Sigmoid colon (tissue), 6 donors: ENCODE measurements at regions not wholly inside any gene's neighbourhood (a gene's known extent, or its start where the extent isn't known, plus 50 kb on each side); places are given as distances from the start of the nearest gene placed in this dataset.

Experiments used
- DNase-seq: peaks from one replicate; pipeline ENCODE4 v3.0.0-alpha.2; 2019
- H3K27ac ChIP-seq, 4 donors: fragments of 200-600 bp; sonication (generic); one replicate each; pipeline ENCODE4 v1.5.1; 2016 to 2019; ENCODE audit warnings: mild to moderate bottlenecking in 1 of 4
- H3K27me3 ChIP-seq, 3 donors: fragments of 200-600 bp; sonication (generic); one replicate each; pipeline ENCODE4 v1.5.1; 2019; ENCODE audit warnings: mild to moderate bottlenecking in 1 of 3
- H3K36me3 ChIP-seq, 4 donors: fragments of 200-600 bp; sonication (generic); one replicate each; pipeline ENCODE4 v1.5.1; 2016 to 2019
- H3K4me1 ChIP-seq, 4 donors: fragments of 200-600 bp; sonication (generic); one replicate each; pipeline ENCODE4 v1.5.1; 2017 to 2019
- H3K4me3 ChIP-seq, 4 donors: fragments of 200-600 bp; sonication (generic); one replicate each; pipeline ENCODE4 v1.5.1; 2017 to 2019; ENCODE audit warnings: mild to moderate bottlenecking in 2 of 4, moderate library complexity in 1 of 4
- H3K9me3 ChIP-seq, 4 donors: fragments of 200-600 bp in 3 of 4; sonication (generic) in 3 of 4; one replicate each; pipeline versions ENCODE4 v1.5.1 to v1.6.1; 2013 to 2019
- EP300 ChIP-seq, 4 donors: sonication (generic); formaldehyde crosslinking; IDR thresholded peaks; one replicate each; pipeline ENCODE4 v1.6.1; 2017; ENCODE audit warnings: antibody characterized with exemption in 4 of 4
- POLR2A ChIP-seq, 2 donors: fragments of 450-650 bp; IDR thresholded peaks; one replicate each; pipeline ENCODE4 v1.6.1; 2016; ENCODE audit warnings: antibody characterized with exemption in 2 of 2, mild to moderate bottlenecking in 2 of 2, moderate library complexity in 2 of 2
- POLR2AphosphoS5 ChIP-seq, 4 donors: sonication (generic); formaldehyde crosslinking; IDR thresholded peaks; one replicate each; pipeline ENCODE4 v1.6.1; 2017; ENCODE audit warnings: antibody characterized with exemption in 4 of 4
- WGBS, 2 donors: extraction: QIAGEN DNeasy Blood & Tissue Kit; methylation state at CpG; one replicate each; pipeline ENCODE4 v1.1.7; 2013; 5-methylcytosine and 5-hydroxymethylcytosine counted together
- intact Hi-C: fragments of 100-400 bp; cut with DNase I; formaldehyde crosslinking; loops from one replicate; pipeline ENCODE4 v1.15.1; 2023
- TF ChIP-seq, protein P1 (sequence below), 4 experiments: fragments of 450-650 bp in 3 of 4; fragments of 200-600 bp in 1 of 4; IDR thresholded peaks; one replicate each; pipeline ENCODE4 v1.5.1; 2016 to 2019; ENCODE audit warnings: antibody characterized with exemption in 4 of 4, mild to moderate bottlenecking in 3 of 4, moderate library complexity in 2 of 4
- donor health status: healthy with polysubstance abuse.
- donor health status: healthy.

DNA sequence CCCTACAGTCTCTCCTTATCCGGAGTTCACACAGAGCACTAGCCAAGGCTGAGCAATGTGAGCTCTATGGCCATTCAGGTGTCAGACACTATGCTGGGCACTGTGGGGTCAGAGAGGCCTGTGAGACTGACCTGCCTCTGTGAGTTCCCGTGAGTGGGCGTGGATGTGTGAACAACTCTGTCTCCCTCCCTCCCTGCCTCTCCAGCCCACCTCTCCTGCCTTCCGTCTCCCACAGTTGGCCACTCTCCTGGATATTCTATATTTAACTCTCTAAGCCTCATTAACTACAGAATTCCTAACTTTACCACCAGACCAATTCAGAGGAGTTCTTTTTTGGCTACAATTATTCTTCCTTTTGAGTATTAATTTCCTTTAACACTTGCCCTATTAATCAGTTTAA is 191.6 kb upstream of the NCAM1 start:
- Histone ChIP-seq H3K4me3 (no peak overlapping the region), H3K9me3 (no peaks in the 10 kb centered on the region), H3K27ac (no peak overlapping the region), H3K4me1 (peaks cover 0 to 6% (median 0%) of the 10 kb centered on the region in 4 donors), H3K36me3 (no peaks in the 10 kb centered on the region), H3K27me3 (no peaks in the 10 kb centered on the region)
- 75 to 81% methylated on average over 4 of the region's 4 CpGs for WGBS, 2 donors
- no peak for DNase-seq
- TF ChIP-seq EP300 (IDR thresholded peaks at IDR 0.05) (no peak), POLR2AphosphoS5 (IDR thresholded peaks at IDR 0.05) (no peak), POLR2A (IDR thresholded peaks at IDR 0.05) (no peak)
- TF ChIP-seq, protein P1, sequence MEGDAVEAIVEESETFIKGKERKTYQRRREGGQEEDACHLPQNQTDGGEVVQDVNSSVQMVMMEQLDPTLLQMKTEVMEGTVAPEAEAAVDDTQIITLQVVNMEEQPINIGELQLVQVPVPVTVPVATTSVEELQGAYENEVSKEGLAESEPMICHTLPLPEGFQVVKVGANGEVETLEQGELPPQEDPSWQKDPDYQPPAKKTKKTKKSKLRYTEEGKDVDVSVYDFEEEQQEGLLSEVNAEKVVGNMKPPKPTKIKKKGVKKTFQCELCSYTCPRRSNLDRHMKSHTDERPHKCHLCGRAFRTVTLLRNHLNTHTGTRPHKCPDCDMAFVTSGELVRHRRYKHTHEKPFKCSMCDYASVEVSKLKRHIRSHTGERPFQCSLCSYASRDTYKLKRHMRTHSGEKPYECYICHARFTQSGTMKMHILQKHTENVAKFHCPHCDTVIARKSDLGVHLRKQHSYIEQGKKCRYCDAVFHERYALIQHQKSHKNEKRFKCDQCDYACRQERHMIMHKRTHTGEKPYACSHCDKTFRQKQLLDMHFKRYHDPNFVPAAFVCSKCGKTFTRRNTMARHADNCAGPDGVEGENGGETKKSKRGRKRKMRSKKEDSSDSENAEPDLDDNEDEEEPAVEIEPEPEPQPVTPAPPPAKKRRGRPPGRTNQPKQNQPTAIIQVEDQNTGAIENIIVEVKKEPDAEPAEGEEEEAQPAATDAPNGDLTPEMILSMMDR (IDR thresholded peaks at IDR 0.05) = no peak
- intact Hi-C loops = no loop called here

DNA sequence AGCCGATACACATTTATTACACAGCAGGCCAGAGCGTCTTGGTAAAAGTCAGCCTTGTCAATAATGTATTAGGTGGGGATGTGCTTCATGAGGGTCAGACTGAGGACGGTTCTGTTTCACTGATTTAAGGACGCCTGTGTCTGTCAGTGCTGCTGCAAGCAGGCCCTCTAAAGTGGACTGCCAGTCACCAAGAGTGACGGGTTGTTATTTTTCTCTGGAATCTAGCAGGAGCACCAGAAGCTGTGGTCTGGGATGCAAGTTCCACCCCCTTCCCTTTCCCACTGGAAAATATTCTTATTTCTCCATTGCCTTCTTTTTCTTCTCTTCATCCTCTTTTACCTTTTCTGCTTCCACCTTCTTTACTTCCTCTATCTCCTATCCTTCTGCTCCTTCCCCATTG is 191.2 kb upstream of the NCAM1 start:
- peak overlapping the region in 1 of 4 donors; percentile 1 for H3K27ac ChIP-seq
- intact Hi-C loops = no loop called here

DNA sequence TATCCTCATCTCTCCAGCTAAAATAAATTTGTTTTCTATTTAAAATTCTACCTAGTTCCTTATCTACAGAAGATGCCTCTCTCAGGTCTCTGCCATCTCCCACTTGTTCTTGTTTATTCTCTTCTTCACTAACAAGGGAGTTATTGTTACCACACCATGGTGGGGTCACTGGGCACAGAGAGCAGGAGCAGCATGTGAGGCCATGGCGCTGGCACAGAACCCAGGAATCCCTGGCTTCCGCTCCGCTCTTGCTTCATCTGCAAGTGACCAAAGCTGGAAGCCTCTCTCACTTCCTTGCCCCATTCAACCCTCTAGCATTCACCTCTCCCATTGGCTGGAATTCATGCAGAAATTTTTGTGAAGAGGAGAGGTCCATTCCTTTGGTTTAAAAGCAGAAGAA is 190.7 kb upstream of the NCAM1 start:
- Histone ChIP-seq H3K4me3 (no peak overlapping the region), H3K9me3 (no peaks in the 10 kb centered on the region), H3K4me1 (peaks cover 0 to 6% (median 0%) of the 10 kb centered on the region in 4 donors), H3K27ac (no peak overlapping the region), H3K27me3 (no peaks in the 10 kb centered on the region), H3K36me3 (no peaks in the 10 kb centered on the region)
- intact Hi-C loops = no loop called here
- no peak for DNase-seq
- TF ChIP-seq POLR2AphosphoS5 (IDR thresholded peaks at IDR 0.05) (no peak), EP300 (IDR thresholded peaks at IDR 0.05) (no peak), POLR2A (IDR thresholded peaks at IDR 0.05) (no peak)
- TF ChIP-seq, protein P1 (IDR thresholded peaks at IDR 0.05) = no peak
- 95 to 98% methylated on average over 3 of the region's 3 CpGs for WGBS, 2 donors

More for the DNA sequence above, 191.2 kb upstream of the NCAM1 start:
- Histone ChIP-seq H3K4me1 (peaks cover 0 to 6% (median 0%) of the 10 kb centered on the region in 4 donors), H3K27me3 (no peaks in the 10 kb centered on the region), H3K4me3 (no peak overlapping the region), H3K9me3 (no peaks in the 10 kb centered on the region), H3K36me3 (no peaks in the 10 kb centered on the region)
- TF ChIP-seq EP300 (IDR thresholded peaks at IDR 0.05) = no peak
- TF ChIP-seq, protein P1 (IDR thresholded peaks at IDR 0.05) = no peak
- no peak for TF ChIP-seq POLR2A (IDR thresholded peaks at IDR 0.05)
- TF ChIP-seq POLR2AphosphoS5 (IDR thresholded peaks at IDR 0.05) = no peak
- DNase-seq = no peak
- 74 to 78% methylated on average over 5 of the region's 5 CpGs for WGBS, 2 donors

DNA sequence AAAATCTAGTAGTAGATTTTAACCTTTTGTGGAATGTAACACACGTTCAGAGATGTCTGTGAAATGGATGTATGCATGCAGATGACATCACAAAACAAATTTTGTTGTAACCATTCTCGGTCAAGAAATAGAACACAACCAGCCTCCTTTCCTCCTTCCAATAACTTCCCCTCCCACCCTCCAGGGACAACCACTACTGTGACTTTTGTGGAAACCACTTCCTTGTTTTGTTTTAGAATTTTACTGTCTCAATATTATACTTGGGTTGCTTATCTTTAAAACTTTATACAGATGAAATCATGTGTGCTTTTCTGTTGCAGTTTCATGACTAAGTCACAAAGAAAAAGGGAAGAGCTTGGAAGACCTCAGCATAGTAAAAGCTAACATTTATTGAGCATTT is 189.4 kb upstream of the NCAM1 start:
- peaks cover 0 to 6% (median 0%) of the 10 kb centered on the region in 4 donors for H3K4me1 ChIP-seq
- TF ChIP-seq POLR2AphosphoS5 (IDR thresholded peaks at IDR 0.05) = no peak
- TF ChIP-seq EP300 (IDR thresholded peaks at IDR 0.05) = no peak
- TF ChIP-seq, protein P1 (IDR thresholded peaks at IDR 0.05) = no peak
- no peak for TF ChIP-seq POLR2A (IDR thresholded peaks at IDR 0.05)
- 27 to 44% methylated on average over 2 of the region's 2 CpGs for WGBS, 2 donors
- H3K9me3 ChIP-seq = no peaks in the 10 kb centered on the region
- H3K27me3 ChIP-seq = no peaks in the 10 kb centered on the region
- H3K36me3 ChIP-seq = no peaks in the 10 kb centered on the region
- intact Hi-C loops = no loop called here
- no peak overlapping the region for H3K4me3 ChIP-seq
- DNase-seq = no peak
- H3K27ac ChIP-seq = no peak overlapping the region

DNA sequence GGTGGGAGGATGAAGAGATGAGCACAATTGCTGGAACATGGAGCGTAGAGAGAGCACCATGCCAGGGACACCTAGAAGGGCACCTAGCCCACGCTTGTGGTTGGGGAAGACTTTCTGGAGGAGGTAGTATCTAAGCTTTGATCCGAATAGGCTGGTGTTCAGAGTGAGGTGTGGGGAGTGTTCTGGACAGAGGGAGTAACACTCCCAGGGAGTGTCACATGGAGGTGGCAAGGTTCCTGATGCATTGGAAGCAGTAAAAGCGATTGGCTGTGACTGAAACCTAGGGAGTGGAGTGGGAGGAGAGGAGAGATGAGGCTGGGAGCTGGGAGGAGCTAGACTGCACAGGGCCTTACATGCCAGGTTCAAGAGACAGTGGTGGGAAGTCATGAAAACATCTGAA is 188.0 kb upstream of the NCAM1 start:
- H3K4me3 ChIP-seq = no peak overlapping the region
- no peak overlapping the region for H3K27ac ChIP-seq
- no peak for TF ChIP-seq EP300 (IDR thresholded peaks at IDR 0.05)
- TF ChIP-seq POLR2A (IDR thresholded peaks at IDR 0.05) = no peak
- no peak for TF ChIP-seq POLR2AphosphoS5 (IDR thresholded peaks at IDR 0.05)
- TF ChIP-seq, protein P1 (IDR thresholded peaks at IDR 0.05) = no peak
- intact Hi-C loops = no loop called here
- H3K36me3 ChIP-seq = no peaks in the 10 kb centered on the region
- H3K9me3 ChIP-seq = no peaks in the 10 kb centered on the region
- DNase-seq = no peak
- WGBS, 2 donors = 63 to 76% methylated on average over 4 of the region's 4 CpGs
- peaks cover 0 to 6% (median 0%) of the 10 kb centered on the region in 4 donors for H3K4me1 ChIP-seq
- no peaks in the 10 kb centered on the region for H3K27me3 ChIP-seq
